ENCODE measurements at regions not wholly inside any gene's neighbourhood (a gene's known extent, or its start where the extent isn't known, plus 50 kb on each side); places are given as distances from the start of the nearest gene placed in this dataset.
"Not testable (repeated sequence)": the region's sequence is repeated elsewhere in the genome, so short reads cannot be mapped to it uniquely, and the experiment has no call there.

DNA sequence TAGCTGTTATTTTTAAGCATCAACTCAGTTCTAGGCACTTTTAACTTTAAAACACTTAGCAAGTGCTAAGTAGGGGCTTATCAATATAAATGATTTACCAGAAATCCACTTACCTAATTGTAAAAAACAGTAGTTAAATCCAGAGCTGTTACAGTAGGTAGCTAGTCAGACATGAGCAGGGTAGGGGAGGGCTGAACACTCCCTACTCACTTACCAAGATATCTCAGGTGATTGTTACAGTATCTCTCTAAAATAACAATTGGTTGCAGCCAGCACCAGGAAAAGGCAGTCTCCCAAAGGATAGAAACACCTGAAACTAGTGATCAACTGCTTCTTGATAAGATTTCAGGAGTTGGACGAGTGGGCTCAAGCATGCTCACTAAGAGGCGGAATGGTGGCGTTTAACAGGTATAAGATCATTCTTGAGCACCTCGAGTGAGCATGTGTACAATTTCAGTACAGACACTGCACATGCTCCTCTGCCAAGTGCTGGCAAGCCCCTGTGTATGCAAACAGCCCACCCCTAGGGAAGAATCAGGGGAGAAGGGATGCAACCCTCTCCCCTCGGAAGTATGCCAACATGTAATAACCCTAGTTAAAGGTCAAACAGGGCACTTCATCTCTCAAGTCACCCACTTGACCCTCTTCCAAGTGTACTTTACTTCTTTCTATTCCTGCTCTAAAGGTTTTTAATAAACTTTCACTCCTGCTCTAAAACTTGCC is 1113.6 kb upstream of the SEL1L start:
- ATAC-seq (no peak), DNase-seq (ENCODE audit: low spot score) (no peak)

DNA sequence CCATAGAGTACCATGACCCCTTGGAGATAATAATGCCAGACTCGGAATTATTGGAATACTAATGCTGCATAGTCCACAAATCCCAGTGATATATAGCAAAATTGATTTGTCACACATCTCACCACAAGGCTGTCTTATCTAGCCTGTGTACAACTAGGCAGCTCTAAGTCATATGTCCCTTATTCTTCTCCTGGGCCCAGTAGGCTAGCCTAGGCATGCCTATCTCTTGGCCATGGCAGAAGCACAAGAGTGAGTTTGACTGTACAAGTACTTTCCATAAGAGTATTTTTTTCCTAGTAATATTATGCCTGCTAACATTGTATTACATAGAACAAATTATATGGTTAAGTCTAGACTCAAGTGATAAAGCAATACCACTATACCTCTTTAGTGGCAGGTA is 1122.1 kb upstream of the SEL1L start:
- DNase-seq (ENCODE audit: low spot score) (no peak), ATAC-seq (no peak)

DNA sequence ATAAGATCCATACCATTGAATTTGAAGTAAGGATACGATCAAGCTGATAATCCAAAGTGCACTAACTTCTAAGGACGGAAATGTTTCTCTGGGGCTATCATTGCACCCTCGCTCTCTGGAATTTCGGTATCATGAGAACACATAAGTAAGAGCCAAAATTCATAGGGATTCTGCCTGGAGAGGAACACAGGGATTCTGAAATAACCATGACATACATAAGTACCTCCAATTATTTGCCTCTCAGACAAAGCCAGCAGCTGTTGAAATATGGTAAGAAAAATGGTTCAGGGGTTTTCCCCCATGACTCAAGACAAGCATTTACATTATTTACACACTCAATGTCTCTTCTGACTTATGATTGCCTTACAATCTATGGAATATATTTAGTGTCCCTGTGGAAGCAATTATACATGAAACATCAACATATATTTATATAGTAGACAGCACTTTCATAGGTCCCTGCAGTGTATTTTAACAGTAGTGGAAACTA is 1123.6 kb upstream of the SEL1L start:
- DNase-seq (ENCODE audit: low spot score) (no peak), ATAC-seq (no peak)

DNA sequence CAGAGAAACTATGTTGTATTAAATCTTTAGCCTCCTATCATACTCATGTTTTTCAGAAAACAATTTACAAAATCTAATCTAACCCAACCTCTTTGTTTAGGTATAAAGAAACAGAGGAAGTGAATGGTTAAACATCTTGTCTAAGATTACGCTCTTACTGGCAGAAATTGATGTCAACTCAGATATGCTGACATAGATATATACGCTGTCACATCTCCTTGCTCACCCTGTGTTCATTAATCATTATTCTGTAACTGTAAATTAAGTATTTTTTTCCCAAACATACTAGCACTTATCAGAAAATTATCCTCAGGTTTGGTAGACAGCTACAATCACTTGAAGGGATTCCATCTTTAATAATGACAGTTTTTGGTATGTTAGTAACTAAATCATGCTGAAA is 1127.6 kb upstream of the SEL1L start:
- DNase-seq (ENCODE audit: low spot score) (no peak), ATAC-seq (no peak)

DNA sequence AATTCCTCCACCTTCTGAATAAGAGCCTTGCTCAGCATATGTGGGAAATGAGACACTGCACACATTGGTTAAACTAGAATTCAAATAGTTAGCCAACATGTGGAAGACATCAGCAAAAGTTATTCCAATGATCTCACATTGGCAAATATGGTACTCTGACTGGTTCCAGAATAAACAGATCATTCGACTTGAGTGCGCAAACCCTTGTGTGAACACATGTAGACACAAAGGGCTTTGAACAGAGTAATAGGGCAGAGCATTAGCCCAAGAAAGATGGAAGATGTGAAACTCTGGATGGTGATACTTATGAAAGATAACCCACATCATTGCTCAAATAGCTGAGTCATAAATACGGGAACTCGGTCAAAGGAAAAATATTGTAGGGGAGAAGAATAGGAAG is 1133.4 kb upstream of the SEL1L start:
- no peak for DNase-seq (ENCODE audit: low spot score)
- no peak for ATAC-seq

DNA sequence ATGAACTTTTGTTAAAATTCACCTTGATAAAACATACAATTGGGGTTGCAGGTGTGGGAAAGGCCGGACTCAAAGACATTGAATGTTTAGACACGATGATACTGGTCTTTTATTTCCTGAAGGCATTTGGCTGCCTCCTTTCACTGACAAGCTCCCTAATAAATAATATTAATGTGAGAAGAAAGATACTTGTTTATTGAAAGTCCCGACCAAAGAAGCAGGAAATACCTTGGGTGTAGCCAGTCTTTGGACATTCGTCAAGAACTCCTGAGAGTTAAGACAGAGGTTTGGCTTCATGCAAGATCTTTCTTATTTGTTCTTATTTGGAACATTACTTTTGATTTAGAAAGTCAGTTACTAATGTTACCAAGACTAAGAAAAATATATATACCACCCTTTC is 1133.8 kb upstream of the SEL1L start:
- DNase-seq (ENCODE audit: low spot score) (no peak), ATAC-seq (no peak)

DNA sequence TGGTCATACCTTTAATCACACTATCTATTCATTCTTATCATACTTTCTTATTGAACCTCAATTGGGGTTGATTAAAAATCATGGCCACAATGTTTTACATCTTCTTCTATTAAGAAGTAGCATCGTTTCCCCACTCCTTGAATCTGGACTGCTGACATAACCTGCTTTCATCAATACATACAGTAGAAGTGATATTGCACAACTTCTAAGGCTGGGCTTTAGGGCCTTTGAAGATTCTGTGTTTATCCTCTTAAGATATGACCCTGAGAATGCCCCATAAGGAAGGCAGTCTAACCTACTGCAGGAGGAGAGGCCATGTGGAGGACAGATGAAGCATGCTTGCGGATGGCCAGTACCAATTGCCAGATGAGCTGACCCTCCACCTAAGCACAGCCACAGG is 1142.8 kb upstream of the SEL1L start:
- no peak for ATAC-seq
- DNase-seq (ENCODE audit: low spot score), result no peak

DNA sequence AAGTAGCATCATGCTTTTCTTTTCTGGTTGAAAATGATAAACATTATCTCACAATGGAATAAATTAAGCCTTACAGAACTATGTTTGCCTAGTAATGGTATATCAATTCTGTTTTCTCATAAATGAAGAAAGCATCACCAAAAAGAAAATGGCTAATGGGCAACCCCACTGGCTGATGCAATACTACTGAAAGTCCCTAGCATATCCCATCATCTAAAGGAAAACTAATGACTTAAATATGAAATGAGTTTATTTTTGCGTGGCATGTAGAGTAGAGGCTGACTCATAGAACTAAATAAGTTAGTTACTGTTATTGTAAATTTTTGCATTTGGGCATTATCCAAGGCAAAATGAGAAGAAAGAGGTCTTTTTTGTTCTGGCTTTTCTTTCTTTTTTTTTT is 1156.3 kb upstream of the SEL1L start:
- no peak for DNase-seq (ENCODE audit: low spot score)

DNA sequence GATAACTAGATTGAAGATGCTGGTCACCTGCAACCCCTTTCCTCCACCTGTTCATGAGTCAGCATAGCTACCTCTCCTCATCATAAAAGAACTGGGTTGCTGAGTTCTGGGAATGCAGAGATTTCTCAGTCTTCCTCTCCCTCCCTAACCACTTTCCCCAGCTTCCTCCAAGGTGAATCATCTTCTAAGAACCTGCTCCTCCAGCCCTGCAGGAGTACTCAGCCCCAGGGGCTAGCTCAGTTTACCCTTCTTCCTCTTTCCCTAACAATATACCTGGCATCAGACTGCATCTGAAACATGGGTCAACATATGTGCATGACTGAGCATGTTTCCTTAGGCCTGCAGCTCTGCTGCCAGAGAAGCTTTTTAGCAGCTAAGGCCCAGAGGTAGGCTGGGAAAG is 1157.5 kb upstream of the SEL1L start:
- ATAC-seq; DNase-seq (ENCODE audit: low spot score): not testable (repeated sequence)

More for the DNA sequence above, 1156.3 kb upstream of the SEL1L start:
- no peak for ATAC-seq

DNA sequence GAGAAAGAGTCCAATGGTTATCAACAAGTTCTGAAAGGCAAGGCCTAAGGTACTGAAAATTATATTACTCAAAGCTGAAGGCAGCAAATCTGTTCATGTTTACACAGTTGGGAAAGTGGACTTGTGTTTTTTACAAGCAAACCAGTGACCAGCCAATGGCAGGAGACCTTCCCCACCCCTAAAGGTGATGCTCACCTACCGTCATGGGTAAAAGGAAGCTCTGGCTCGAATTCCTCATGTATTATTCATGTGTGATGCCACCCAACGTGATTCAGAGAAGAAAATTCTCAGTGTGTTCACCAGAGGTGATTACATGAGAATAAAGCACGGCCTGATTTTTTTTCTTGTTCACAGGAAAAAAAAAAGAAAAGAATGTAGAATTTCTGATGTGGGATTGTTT is 1161.2 kb upstream of the SEL1L start:
- ATAC-seq, result no peak
- DNase-seq (ENCODE audit: low spot score), result no peak

DNA sequence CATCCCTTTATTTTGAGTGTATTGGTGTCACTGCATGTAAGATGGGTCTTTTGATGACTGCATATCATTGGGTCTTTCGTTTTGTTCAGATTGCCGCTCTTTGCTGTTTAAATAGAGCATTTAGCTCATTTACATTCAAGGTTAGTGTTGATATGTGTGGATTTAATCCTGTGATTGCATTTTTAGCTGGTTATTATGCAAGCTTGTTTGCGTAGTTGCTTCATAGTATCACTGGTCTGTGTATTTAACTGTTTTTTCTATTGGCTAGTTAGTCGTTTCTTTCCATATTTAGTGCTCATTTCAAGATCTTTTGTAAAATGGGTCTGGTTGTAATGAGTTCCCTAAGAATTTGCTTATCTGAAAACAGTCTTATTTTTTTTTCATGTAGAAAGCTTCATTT is 1170.6 kb upstream of the SEL1L start:
- ATAC-seq, result peak; percentile 58

DNA sequence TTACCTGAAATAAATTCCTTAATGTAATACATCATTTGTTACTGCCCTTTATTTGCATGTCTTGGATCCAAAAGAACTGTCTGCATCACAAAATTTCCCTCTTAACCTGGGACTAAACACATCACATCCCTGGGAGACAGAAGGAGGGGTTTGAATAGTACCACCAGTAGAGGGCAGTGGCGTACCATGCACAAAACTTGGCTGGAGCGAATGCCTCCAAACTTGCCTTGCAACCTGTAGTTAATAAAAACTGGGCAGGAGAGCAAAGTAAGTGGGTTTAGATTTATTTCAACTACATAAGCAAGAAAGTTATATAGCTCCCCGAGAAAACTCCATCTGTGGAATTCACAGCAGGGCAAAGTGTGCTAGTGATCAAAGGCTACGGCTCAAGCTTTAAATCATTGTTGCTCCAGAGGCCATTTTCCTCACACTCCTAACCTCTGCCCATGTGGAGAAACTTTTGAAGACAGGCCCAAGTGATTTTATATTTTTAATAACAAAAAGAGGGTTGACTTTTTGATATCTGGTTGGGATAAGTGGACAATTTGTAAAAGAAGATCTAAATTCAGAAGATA is 1176.7 kb upstream of the SEL1L start:
- peak; percentile 96 for ATAC-seq

More for the DNA sequence above, 1170.6 kb upstream of the SEL1L start:
- no peak for DNase-seq (ENCODE audit: low spot score)

DNA sequence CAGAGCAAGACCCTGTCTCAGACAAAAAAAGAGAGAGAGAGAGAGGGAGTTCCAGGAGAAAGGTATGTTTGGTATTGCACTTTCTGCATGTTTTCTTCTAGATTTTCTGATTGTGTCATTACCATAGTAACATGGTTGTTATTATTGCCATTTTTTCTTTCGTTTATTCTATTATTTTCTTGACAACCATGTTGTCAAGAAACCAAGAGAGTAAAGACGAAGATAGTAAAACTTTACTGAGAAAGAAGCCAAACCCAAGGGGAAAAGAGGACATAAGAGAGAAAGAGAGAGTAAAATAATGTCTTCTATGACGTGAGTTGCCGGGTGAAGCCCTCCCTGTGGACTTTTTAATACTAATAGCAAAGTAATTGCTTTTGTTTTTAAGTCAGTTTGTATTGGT is 1186.0 kb upstream of the SEL1L start:
- ATAC-seq, result no peak

More for the DNA sequence above, 1176.7 kb upstream of the SEL1L start:
- DNase-seq (ENCODE audit: low spot score), result peak; percentile 58

DNA sequence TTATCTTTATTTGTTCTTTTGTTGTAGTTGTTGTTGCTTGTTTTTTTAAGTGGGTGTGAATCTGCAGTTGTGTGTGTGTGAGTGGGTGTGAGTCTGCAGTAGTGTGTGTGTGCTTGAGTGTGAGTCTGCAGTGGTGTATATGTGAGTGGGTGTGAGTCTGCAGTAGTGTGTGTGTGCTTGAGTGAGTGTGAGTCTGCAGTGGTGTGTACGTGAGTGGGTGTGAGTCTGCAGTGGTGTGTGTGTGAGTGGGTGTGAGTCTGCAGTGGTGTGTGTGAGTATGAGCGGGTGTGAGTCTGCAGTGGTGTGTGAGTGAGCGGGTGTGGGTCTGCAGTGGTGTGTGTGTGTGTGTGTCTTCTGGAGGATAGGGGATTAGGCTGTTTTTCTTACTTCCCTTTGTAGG is 1186.8 kb upstream of the SEL1L start:
- ATAC-seq, result no peak

More for the DNA sequence above, 1186.0 kb upstream of the SEL1L start:
- DNase-seq (ENCODE audit: low spot score), result no peak

DNA sequence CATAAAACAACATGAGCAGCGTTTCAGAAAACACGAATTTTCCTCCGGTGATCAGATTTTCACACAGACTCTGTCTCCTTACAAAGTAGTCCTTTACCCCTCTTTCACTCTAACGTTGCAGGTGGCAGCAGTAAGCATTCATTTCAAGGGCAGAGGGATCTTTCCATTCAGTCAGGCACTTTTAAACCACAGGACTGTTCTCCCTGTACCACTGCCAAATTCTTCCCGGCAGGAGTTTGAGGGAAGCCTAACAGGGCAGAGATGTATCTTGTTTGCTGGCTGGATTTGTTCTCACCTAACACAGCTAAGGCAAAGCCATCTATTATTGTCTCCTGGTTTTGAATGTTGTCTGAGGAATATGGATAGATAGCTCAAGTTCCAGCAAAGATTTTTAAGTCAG is 1187.3 kb upstream of the SEL1L start:
- no peak for ATAC-seq
- DNase-seq (ENCODE audit: low spot score), result no peak

More for the DNA sequence above, 1186.8 kb upstream of the SEL1L start:
- DNase-seq (ENCODE audit: low spot score), result no peak

DNA sequence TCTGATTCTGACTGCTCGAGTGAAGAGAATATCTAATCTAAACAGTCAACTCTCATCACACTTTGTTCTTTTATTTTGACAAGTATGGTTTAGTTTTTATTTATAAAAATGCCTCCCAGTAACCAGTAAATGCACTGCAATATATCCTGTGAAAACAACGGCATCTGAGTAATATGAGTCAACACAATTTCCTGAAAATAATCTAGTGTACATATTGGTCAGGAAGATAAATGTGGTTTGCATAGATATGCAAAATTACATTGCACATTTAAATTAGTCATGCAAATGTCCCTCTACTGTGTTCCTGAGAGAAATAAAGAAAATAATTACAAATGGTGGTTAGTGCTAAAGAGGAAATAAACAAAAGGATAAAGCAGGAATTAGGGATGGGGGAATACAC is 1190.7 kb upstream of the SEL1L start:
- DNase-seq (ENCODE audit: low spot score), result no peak
- ATAC-seq, result no peak

DNA sequence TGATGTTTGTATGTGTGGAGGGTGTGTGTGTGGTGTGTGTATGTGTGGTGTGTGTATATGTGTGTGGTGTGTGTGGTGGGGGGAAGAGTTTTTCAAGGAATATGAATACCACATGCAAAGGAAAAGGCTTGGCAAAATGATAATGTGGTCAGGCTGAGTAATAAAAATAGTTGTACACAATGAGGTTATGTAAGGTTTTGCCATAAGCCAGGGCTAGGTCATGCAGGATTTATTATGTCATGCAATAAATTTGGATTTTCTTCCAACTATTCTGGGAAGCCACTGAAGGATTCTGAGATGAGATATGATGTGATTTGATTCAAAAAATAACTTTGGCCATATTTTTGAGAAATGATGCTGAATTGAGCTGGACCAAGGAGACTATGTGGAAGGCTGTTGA is 1191.6 kb upstream of the SEL1L start:
- ATAC-seq (no peak), DNase-seq (ENCODE audit: low spot score) (no peak)

DNA sequence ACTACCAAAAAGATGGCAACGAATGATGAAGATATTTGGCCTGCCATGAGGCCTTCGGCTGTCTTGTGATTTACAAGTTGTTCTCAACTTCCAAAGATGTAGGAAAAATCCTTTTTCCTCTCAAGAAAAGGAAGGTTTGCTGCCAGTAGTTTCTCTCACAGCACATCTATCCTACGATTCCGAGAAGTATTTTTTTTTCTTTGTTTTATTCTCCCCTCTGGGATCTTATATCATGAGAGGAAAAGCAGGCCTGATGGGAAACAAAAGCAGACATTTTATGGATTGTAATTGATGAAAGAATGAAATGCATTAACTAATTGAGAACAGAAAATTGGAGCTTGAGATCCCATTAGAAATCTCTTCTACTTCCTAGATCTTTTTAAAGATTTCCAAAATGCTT is 1197.9 kb upstream of the SEL1L start:
- no peak for ATAC-seq
- no peak for DNase-seq (ENCODE audit: low spot score)

DNA sequence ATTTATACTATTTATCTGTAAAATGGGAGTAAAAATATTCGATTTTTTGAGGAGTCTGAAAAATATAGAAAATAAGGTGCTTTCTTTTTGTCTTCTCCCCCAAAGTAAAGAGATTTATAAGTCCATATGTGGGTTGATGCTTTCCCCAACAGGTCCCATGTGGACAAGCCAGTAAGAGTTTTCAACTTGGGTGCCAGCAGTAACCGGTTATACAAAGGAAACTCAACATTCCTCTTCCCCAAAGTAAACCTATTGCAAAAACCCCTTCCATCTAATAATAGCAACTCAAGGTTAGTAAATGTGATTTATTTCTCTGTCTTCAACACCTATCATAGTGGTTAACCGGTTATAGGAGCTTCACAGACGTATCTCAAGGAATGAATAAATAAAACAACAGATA is 1206.9 kb upstream of the SEL1L start:
- no peak for DNase-seq (ENCODE audit: low spot score)
- no peak for ATAC-seq

DNA sequence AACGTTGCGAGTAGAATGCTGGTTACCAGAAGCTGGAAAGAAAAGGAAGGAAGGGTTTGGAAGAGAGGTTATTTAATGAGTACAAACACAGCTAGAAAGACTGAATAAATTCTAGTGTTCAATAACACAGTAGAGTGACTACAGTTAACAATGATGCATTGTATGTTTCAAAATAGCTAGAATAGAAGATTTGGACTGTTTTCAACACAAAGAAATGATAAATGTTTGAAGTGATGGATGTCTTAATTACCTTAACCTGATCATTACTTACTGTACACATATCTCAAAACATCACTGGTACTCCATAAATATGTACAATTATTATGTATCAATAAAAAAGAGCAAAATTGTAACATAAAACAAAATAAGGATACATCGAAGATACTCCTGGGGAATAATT is 1221.8 kb upstream of the SEL1L start:
- no peak for ATAC-seq
- no peak for DNase-seq (ENCODE audit: low spot score)

DNA sequence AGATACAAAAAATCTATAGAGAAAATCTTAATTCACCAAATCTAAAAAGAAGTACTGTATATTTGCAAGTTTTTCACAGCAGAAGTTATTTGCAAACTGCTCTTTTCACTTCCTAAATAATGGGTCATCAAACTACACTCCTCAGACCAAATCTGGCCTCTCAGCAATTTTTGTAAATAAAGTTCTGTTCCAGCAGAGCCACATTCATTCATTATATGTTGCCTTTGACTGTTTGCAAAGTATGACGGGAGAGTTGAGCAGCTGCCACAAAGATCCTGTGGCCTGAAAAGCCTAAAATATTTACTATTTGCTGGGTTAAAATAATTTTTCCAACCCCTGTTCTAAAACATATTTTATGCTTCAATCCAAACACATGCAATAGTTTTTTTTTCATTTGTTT is 1222.3 kb upstream of the SEL1L start:
- DNase-seq (ENCODE audit: low spot score) (no peak), ATAC-seq (no peak)

DNA sequence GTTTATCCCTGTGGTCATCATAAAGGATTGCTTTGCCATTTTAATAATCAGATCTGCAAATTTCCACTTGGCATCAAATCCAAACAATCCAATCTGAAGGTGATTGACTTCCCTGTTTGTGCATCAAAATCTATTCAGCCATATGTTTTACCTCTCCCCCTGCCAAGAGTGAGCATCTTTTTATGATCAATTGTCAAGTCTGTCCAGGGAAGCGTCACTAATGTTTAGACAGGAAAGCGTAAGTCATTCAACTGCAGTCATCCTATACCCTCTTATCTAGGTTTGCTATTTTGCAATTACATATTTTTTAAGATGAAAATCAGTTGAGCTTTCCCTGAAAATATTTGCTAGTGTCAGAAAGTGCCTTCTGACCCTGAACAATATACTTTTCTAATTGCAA is 1224.1 kb upstream of the SEL1L start:
- no peak for DNase-seq (ENCODE audit: low spot score)

DNA sequence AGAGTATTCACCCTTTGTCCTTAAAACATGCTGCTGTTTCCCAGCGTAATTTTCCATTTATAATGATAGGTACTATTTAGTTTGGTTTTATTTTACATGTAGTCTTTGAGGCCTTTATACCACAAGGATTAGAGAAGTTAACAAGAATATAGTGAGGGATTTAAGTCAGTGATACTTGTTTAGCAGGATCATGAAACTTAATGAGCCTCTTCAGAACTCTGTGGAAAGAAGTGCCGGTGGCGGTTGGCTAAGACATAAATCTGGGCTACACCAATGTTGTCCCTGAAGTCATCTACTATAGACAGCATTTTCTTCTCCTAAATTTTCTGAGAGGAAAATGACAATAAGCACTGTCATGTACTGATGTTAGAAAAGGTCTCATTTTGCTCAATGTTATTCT is 1226.0 kb upstream of the SEL1L start:
- DNase-seq (ENCODE audit: low spot score) (no peak), ATAC-seq (no peak)

More for the DNA sequence above, 1224.1 kb upstream of the SEL1L start:
- no peak for ATAC-seq
